ENCODE measurements at regions not wholly inside any gene's neighbourhood (a gene's known extent, or its start where the extent isn't known, plus 50 kb on each side); places are given as distances from the start of the nearest gene placed in this dataset.

- H3K4me3 ChIP-seq (ENCODE audit: low read length): no peak overlapping the region
- TF ChIP-seq CTCF (conservative IDR thresholded peaks at IDR 0.05; ENCODE audit: low read depth, low read length): no peak
- no peak for DNase-seq (ENCODE audit: low read depth)
Measured at GRCh38 chr11:116535120-116535519, 237.7 kb downstream of the BUD13 start.

- no peak overlapping the region for H3K4me3 ChIP-seq (ENCODE audit: low read length)
- no peak for DNase-seq (ENCODE audit: low read depth)
- TF ChIP-seq CTCF (conservative IDR thresholded peaks at IDR 0.05; ENCODE audit: low read depth, low read length): no peak
Measured at GRCh38 chr11:116534270-116534975, 238.4 kb downstream of the BUD13 start.

- H3K4me3 ChIP-seq (ENCODE audit: low read length): no peak overlapping the region
- no peak for TF ChIP-seq CTCF (conservative IDR thresholded peaks at IDR 0.05; ENCODE audit: low read depth, low read length)
- DNase-seq (ENCODE audit: low read depth): no peak
Measured at GRCh38 chr11:116533186-116533825, 239.5 kb downstream of the BUD13 start.

- DNase-seq (ENCODE audit: low read depth): no peak
- no peak for TF ChIP-seq CTCF (conservative IDR thresholded peaks at IDR 0.05; ENCODE audit: low read depth, low read length)
- H3K4me3 ChIP-seq (ENCODE audit: low read length): no peak overlapping the region
Measured at GRCh38 chr11:116532066-116532465, 240.7 kb downstream of the BUD13 start.

- H3K4me3 ChIP-seq (ENCODE audit: low read length): no peak overlapping the region
- DNase-seq (ENCODE audit: low read depth): no peak
- no peak for TF ChIP-seq CTCF (conservative IDR thresholded peaks at IDR 0.05; ENCODE audit: low read depth, low read length)
Measured at GRCh38 chr11:116530705-116531104, 242.1 kb downstream of the BUD13 start.

- H3K4me3 ChIP-seq (ENCODE audit: low read length): no peak overlapping the region
- DNase-seq (ENCODE audit: low read depth): no peak
- TF ChIP-seq CTCF (conservative IDR thresholded peaks at IDR 0.05; ENCODE audit: low read depth, low read length): no peak
Measured at GRCh38 chr11:116529271-116529670, 243.5 kb downstream of the BUD13 start.

Measured in retinal pigment epithelial cell (primary cell).